SIG-M5 (cell line): ENCODE measurements at regions not wholly inside any gene's neighbourhood (a gene's known extent, or its start where the extent isn't known, plus 50 kb on each side); places are given as distances from the start of the nearest gene placed in this dataset.

Source experiments
- DNase-seq: peaks from one replicate; lab custom pipeline; 2025; lab: John Stamatoyannopoulos, UW

GRCh38 chr5:105828821-105829220, 1841.9 kb downstream of the EFNA5 start:
- no peak for DNase-seq

DNA sequence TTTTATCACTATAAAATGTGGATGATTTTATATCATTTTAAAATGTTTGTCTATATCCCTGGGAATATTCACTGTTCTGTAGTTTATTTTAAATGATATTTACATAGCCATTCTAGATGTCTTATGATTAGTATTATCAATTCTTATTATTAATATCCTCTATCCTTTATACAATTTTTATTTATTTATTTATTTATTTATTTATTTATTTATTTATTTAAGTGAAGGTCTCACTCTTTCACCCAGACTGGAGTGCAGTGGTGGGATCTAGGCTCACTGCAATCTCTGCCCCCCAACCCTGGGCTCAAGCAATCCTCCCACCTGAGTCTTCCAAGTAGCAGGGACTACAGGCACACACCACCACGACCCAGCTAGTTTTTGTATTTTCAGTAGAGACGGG, 1848.9 kb downstream of the EFNA5 start:
- DNase-seq = no peak

- DNase-seq = no peak
Measured at GRCh38 chr5:105817914-105818313, 1852.8 kb downstream of the EFNA5 start.

- DNase-seq = no peak
Measured at GRCh38 chr5:105817416-105817815, 1853.3 kb downstream of the EFNA5 start.

DNA sequence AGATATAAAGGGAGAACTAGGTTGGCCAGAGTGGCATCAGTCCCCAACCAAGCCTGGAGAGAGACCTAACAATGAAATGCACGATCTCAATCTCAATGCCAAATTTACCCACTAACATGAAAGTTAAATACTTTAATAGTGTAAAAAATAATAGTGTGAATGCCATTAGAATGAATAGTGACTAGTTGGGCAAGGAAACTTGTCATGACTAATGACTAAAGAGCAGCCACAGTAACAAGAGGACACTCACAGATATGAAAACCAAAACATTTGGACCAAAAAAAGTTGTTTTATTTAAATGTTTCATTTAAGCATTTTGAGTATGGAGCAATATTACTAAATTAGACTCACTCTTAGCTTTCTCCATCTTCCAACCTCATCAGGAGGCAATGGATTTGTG, 1853.8 kb downstream of the EFNA5 start:
- DNase-seq = no peak

GRCh38 chr5:105812304-105812703, 1858.4 kb downstream of the EFNA5 start:
- no peak for DNase-seq

- DNase-seq = no peak
Measured at GRCh38 chr5:105807951-105808350, 1862.8 kb downstream of the EFNA5 start.

- DNase-seq = no peak
Measured at GRCh38 chr5:105807290-105807689, 1863.4 kb downstream of the EFNA5 start.

- no peak for DNase-seq
Measured at GRCh38 chr5:105806596-105806995, 1864.1 kb downstream of the EFNA5 start.

- DNase-seq = no peak
Measured at GRCh38 chr5:105803431-105803830, 1867.3 kb downstream of the EFNA5 start.

DNA sequence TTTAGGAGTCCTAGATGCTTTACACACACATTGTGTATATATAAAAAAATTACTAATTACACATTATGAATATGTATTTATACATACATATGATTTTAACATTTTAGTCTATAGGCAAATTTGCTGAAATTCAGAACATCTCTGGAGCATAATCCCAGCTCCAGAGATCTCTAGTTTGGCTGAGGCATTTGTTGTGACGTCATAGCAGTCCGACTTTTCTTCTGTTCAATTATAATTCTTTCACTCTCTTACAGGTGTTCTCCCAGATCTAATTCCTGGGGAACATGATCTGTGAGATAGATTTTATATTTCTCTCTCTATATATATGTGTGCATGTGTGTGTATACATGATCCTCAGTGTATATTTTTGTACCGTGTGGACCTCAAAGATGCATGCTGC, 1876.2 kb downstream of the EFNA5 start:
- no peak for DNase-seq

- no peak for DNase-seq
Measured at GRCh38 chr5:105789246-105789645, 1881.5 kb downstream of the EFNA5 start.

- DNase-seq = no peak
Measured at GRCh38 chr5:105783811-105784210, 1886.9 kb downstream of the EFNA5 start.

DNA sequence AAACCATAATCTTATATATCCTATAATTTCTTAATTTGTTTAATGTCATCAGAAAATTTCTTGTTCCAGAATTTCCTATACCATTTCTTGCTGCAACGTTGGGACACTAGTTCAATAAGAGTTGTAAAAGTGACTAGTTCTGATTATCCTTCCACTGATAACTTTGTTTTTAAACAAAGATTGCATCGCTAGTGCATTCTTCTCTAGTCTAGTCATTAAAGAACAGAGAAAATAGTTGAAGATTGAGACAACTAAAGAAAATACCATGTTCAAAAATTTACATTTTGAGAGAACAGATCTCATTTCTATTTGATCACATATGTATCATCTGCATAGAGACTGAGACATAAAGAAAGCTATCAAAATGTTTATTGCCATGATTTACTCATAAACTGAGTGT, 1888.2 kb downstream of the EFNA5 start:
- DNase-seq = no peak

DNA sequence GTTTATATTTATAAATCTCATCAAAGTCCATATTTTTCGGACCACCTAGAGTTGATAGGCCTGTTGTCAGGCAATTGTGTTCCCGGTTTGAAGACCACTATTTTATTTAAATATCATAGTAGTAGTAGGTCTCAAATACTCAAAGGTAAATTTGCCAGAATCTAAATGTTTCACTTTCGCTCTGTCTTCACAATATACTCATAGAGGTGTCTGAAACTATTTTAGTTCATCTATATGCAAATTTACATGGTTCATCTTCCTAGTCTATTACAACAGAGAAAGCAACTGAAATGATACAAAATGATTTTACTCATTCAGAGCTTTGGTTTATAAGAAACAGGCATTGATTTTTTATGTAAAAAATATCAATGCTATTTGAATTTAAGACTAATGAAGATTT, 1897.5 kb downstream of the EFNA5 start:
- no peak for DNase-seq

- DNase-seq = no peak
Measured at GRCh38 chr5:105767267-105767666, 1903.5 kb downstream of the EFNA5 start.

GRCh38 chr5:105762728-105763127, 1908.0 kb downstream of the EFNA5 start:
- DNase-seq = no peak

- DNase-seq = no peak
Measured at GRCh38 chr5:105754056-105754455, 1916.7 kb downstream of the EFNA5 start.

- DNase-seq = no peak
Measured at GRCh38 chr5:105752801-105753200, 1917.9 kb downstream of the EFNA5 start.

DNA sequence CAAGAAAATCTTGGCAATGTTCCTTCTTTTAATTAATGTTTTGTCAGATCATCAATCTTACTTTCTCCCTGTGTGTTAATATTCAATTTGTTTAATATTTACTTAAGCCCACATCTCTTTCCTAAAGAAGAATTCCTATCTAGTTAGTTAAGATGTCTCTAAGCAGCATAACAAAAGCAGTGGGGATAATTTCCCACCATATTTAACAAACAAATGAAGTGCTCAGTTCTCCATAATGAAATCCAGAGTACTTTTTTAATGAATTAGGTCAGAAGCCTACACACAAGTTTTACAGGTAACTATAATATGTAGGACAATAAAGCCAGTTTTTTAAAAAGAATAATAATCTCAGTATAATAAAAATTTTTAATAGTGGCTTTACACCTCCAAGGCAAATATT, 1918.8 kb downstream of the EFNA5 start:
- DNase-seq = no peak

- DNase-seq = no peak
Measured at GRCh38 chr5:105745111-105745510, 1925.6 kb downstream of the EFNA5 start.

- DNase-seq = no peak
Measured at GRCh38 chr5:105740242-105740641, 1930.5 kb downstream of the EFNA5 start.

GRCh38 chr5:105739732-105740131, 1931.0 kb downstream of the EFNA5 start:
- DNase-seq = no peak

DNA sequence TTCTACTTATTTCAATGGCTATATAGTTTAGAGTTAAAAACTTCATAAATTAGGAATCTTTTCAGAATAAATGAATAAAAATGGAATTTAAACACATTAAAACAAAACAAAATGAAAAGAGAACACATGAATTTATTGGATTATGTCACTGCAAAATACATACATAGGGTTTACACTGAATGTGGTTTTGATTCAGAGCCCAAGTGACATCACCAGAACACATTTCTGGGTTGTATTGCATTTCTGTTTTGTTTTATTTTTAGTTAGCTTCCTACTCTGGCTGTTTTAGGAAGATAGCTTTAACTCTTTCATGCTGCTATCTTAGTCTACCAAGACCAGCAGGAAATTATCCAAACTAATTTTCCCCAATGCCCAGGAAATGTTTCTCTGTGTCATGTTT, 1935.0 kb downstream of the EFNA5 start:
- DNase-seq = no peak

- no peak for DNase-seq
Measured at GRCh38 chr5:105730982-105731381, 1939.8 kb downstream of the EFNA5 start.
